NCI-H2029 treated with DMSO at 0.1 percent for 48 hours (cell line): ENCODE measurements at regions not wholly inside any gene's neighbourhood (a gene's known extent, or its start where the extent isn't known, plus 50 kb on each side); places are given as distances from the start of the nearest gene placed in this dataset.

ENCODE experiments used
- DNase-seq: peaks from one replicate; lab custom pipeline; 2025; lab: John Stamatoyannopoulos, UW

DNA sequence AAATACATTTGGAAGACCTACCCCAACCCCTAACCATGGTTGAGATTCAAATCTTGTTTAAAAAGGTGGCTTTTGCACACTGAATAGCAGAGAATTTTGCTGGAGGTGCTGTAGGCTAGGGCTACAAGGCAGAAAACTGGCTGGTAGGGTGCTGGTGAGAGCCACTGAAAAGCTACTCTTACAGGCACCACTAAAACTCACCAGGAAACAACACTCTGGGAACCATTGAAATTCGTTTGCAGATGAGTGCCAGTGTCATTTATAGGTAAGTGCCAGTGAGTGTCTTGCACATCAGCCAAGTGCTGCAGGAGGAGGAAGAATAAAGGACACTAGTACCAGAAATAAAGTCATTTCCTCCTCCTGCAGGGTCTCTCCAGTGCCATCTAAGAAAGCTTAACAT lies 610.2 kb downstream of the ZNF385D start:
- no peak for DNase-seq

DNA sequence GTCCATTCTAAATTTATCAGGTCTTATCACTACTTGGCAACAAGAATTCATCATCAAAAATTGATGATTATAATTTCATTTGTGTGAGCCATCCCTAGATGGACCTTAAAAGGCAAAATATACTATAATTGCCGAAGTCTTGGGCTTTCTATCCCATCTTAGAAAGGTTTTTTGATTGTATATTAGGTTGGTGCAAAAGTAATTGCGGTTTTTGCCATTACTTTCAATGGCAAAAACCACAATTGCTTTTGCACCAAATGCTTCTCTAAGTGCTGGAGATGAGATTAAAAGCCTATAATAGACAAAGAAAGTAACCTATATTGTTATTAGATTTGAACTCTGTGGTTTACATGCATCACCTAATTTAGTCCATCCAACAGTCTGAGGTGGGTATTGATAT lies 612.9 kb downstream of the ZNF385D start:
- DNase-seq, result no peak

GRCh38 chr3:21132896-21133295 lies 618.1 kb downstream of the ZNF385D start:
- no peak for DNase-seq

DNA sequence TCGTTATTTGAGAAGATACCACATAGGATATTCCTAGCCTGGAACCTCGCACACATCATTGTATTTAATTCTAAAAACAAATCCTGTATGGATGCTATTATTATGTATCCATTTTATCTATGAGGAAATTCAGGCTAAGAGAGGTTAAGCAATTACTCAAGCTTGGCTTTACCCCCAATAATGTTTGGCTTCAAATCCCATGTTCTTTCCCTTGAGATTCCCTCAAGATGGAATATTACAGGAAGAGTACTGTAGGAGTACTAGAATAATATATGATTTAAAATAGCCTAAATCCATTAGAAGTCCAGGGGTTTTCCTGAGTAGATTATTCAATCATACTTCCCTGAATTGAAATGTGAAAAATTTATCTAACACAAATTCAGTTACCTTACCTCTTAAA lies 630.2 kb downstream of the ZNF385D start:
- no peak for DNase-seq

- DNase-seq, result no peak
These were observed 633.6 kb downstream of the ZNF385D start for GRCh38 chr3:21117370-21117769.

- no peak for DNase-seq
These were observed 642.0 kb downstream of the ZNF385D start for GRCh38 chr3:21109056-21109455.

- DNase-seq, result no peak
These were observed 645.2 kb downstream of the ZNF385D start for GRCh38 chr3:21105784-21106183.

DNA sequence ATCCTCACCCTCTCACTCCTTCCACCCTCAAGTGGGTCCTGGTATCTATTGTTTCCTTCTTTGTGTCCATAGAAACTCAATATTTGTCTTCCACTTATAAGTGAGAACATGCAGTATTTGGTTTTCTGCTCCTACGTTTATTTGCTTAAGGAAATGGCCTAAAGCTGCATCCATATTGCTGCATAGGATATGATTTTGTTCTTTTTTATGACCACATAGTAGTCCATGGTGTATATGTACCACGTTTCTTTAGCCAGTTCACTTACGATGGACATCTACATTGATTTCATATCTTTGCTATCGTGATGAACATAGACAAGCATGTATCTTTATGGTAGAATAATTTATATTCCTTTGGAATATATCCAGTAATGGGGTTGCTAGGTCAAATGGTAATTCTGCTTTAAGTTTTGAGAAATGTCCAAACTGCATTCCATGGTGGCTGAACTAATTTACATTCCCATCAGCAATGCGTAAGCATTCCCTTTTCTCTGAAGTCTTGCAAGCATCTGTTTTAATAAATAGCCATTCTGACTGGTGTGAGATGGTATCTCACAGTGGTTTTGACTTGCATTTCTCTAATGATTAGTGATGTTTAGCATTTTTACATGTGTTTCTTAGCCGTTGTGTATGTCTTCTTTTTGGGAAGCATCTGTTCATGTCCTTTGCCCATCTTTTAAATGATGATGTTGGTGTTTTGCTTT lies 650.2 kb downstream of the ZNF385D start:
- DNase-seq, result no peak

DNA sequence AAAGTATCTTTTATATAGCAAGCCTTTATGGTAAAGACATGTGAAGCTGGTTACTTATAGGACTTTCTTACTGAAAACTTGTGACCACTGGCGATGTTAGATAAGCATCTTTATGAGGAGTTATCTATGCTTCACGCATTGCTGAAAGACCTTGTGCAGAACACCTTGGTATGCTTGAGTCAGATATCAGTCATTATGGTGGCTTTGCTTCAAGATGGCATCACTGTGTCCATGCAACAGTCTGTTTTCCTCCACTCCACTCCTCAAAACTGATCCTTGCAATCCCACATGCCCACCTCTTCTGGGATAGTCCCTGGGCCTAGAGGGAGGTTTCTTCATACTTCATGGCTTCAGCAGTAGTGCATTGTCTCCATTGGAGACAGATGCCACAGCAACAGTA lies 656.3 kb downstream of the ZNF385D start:
- no peak for DNase-seq

DNA sequence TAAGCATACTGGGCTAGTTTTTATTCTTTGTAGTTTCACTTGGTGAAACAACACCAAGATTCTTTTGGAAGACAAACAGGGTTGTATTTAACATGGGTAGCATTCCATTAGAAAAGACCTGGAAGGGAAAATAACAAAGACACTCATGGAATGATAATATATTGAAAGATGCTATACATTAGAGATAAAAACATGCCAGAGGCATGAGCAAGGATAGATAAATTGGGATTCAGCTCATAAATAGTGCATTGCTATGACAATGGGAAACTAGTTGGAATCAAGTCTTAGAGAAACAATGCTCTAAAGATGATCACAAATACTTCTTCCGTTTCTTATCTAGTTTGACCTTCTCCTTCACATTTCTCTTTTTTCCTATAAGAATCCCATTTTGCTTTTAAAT lies 677.4 kb downstream of the ZNF385D start:
- DNase-seq, result no peak

DNA sequence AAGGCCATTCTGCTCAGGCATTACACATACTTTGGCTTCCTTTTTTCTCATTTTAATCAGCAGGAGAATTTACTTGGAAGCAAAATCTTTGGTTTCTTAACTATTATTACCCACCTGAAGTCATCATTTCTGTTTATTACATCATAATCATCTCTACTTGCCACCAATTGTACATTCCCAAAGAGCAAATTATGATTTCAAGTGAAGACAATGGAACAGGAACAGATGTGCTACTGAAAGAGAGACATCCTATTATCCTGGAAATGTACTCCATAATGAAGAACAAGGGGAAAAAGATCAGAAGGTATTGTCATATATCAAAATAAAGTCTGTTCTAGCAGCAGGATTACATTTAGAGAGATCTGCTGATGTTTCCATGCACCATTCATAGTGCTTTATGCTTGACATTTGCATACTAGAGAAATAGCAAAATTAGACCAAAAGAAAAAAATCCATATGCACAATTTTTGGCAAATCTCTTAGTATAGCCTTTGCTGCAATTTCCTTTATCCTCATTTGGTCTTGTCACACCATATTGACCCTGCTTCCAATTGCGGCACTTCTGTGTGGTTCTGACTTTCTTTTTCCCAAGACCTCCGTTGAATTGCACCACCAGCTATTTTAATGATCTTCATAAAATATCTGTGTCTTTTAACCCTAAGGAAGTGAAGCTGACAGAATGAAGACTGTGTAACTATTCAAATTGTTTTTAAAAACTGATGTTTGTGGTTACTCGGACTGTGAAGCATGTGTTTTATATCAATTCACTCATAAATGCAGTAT lies 683.8 kb downstream of the ZNF385D start:
- DNase-seq, result no peak

GRCh38 chr3:21062831-21063294 lies 688.1 kb downstream of the ZNF385D start:
- no peak for DNase-seq

GRCh38 chr3:21059404-21059803 lies 691.6 kb downstream of the ZNF385D start:
- DNase-seq, result no peak

DNA sequence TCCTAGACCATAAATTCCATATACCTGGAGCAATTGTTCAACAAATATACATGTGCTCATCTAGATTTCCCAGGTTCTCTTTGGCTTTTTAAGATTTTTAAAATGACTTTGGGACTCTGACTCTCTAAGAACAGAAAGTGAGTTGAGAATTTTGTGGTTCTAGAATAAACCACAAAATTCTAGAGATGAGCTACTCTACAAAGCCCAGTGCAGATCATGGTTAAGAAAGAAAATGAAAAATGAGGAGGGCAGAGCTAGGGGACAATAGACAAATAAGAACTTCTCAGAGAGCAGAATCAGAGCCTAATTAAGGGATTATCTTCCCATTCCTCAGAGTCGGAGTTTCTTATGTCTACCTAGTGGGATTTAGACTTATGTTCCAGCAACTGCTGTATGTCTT lies 694.7 kb downstream of the ZNF385D start:
- no peak for DNase-seq

DNA sequence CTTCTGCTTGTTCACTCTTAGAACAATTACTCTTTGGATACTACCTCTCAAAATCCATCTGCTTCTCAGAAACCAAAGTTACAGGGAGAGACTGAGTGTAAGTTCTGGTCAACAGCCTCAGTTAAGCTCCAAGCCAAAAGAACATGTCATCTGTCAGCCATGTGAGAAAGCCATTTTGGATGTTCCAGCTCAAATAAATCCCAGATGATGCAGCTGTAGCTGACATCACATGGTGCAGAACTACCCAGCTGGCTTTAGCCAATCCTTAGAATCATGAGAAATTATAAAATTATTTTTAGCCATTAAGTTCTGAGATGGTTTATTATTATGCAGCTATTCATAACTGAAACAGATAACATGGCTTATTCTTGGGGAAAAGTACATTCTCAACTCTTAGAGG lies 696.0 kb downstream of the ZNF385D start:
- DNase-seq, result no peak

DNA sequence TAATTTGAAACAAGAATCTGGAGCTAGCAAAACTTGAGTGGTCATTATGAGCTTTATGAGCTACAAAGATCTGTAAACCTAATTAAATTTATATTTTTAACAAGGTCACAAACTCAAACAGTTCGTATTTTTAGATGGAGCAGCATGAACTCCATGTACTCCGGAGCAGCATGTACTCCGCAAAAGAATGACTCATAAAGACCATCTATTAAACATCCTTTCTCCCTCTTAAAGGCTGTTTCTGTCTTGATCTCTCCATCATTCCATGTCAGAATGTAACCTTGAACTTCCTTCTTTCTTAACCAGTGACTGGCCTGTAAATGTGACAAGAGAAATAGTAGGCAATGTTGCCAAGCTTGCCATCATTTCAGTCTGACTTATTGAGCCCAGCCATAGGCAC lies 696.9 kb downstream of the ZNF385D start:
- no peak for DNase-seq

- DNase-seq, result no peak
These were observed 701.5 kb downstream of the ZNF385D start for GRCh38 chr3:21049334-21050062.

GRCh38 chr3:21043139-21043538 lies 707.9 kb downstream of the ZNF385D start:
- DNase-seq, result no peak

- no peak for DNase-seq
These were observed 708.8 kb downstream of the ZNF385D start for GRCh38 chr3:21042184-21042583.

DNA sequence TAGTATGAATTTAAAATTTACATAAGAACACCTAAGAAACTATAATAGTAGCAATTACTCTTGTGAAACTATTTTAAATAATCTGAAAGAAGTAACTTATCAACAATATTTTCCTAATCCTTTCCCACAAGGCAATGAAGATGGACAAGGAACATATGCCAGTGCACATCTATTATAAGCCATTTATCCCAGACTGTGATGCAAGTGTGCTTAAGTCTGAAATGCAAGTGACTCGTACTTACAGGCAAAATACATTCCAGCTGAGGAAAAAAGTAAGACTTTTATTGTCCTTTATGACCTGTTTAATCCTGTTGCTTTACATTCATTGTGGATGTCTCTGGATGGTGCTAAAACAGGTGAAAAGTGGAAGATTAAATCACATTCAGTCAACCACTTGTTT lies 709.4 kb downstream of the ZNF385D start:
- DNase-seq, result no peak

DNA sequence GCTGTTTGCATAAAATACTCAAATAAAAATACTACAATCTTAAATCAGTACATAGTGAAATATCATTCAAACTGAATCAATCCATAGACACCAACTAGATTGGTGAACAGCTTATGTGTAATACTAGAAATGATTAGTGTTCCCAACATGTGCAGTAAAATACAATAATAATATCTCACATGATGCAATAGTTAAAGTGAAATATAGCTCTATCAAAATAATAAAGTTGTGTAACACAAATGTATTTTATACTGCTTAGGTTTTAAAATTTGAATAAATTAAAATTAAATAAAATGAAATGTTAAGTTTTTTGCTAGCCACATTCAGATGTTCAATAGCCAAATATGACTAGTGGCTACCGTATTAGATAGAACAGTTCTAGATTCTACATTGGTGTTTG lies 714.1 kb downstream of the ZNF385D start:
- no peak for DNase-seq

DNA sequence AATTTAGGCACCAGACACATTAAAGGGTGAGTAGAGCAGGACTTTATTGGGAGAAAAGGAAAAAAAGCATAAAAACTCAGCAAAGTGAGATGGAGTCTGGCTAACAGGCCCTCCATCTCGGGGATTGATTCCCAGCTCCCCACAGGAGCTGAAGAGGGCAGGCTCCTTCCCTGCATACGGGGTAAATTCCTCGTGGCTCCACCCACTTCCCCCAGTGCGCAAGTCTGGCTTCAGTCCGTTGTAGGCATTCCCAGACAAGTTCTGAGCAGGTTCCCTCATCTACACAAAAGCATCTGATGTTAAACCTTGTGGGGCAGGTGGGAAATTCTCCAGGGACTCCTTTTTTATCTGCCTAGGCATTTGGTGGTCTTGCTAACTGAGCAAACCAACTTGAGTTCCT lies 722.6 kb downstream of the ZNF385D start:
- DNase-seq, result no peak

DNA sequence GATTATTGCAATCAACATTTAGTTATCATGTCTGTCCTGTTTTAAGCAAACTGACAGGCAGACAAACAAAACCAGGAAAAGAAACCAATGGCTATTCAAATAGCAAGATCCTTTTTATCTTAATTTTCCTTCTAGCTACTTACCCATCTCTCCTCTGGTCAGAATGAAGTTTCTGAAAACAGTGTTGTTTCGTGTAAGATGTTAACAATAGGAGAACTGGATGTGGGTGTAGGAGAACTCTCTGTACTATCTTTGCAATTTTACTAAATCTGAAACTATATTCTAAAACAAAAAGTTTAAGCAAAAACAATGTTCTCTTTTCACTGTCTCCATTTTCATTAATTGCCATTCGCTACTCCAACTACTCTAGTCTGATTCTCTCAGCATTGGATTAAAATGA lies 726.4 kb downstream of the ZNF385D start:
- no peak for DNase-seq
